ENCODE measurements at regions not wholly inside any gene's neighbourhood (a gene's known extent, or its start where the extent isn't known, plus 50 kb on each side); places are given as distances from the start of the nearest gene placed in this dataset.

DNA sequence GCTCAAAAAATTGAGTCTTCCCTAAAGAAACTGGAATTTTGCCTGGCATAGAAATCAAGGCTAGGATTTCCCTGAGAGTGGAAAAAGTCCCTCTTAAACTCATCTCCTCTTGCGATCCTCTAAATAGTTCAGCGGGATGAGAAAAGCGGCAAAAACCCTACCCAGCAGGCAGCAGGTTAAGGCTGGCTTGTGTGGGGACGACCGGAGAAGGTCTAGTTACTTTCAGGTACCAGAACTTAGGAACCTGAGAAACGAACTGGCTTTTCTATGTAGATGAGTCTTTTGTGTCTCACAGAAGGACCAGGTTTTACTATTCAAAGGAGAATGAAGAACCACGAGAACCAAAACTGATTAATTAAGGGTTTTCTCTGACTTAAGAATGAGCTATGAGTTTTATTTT lies 523.7 kb upstream of the TGFBR2 start:
- Histone ChIP-seq H3K4me3 (ENCODE audit: low read depth in 2 of 2, low read length in 2 of 2) (no peak overlapping the region), H3K36me3 (ENCODE audit: control insufficient read depth, insufficient read depth, low read length) (no peaks in the 10 kb centered on the region), H3K27ac (ENCODE audit: low read length) (no peak overlapping the region), H3K27me3 (ENCODE audit: control insufficient read depth, insufficient read depth, low read length) (no peaks in the 10 kb centered on the region), H3K9me3 (ENCODE audit: control insufficient read depth, insufficient read depth, low read depth, low read length) (no peaks in the 10 kb centered on the region), H3K4me1 (ENCODE audit: control insufficient read depth, insufficient read depth, low read length) (no peaks in the 10 kb centered on the region)
- no TSS peak for BruUV-seq (replicated peaks)
- DNase-seq (ENCODE audit: low read depth, low spot score) = no peak
- no peak for ATAC-seq
- CTCF ChIA-PET = no interaction called here
- POLR2A ChIA-PET = no interaction called here
- intact Hi-C loops (cut with micrococcal nuclease; ENCODE audit: unreplicated experiment) (no loop called here), in situ Hi-C loops (cut with HindIII; ENCODE audit: low pct_unique_long_range_greater_than_20kb, low sequenced_read_pairs) (no loop called here)
- TF ChIP-seq, protein P1, sequence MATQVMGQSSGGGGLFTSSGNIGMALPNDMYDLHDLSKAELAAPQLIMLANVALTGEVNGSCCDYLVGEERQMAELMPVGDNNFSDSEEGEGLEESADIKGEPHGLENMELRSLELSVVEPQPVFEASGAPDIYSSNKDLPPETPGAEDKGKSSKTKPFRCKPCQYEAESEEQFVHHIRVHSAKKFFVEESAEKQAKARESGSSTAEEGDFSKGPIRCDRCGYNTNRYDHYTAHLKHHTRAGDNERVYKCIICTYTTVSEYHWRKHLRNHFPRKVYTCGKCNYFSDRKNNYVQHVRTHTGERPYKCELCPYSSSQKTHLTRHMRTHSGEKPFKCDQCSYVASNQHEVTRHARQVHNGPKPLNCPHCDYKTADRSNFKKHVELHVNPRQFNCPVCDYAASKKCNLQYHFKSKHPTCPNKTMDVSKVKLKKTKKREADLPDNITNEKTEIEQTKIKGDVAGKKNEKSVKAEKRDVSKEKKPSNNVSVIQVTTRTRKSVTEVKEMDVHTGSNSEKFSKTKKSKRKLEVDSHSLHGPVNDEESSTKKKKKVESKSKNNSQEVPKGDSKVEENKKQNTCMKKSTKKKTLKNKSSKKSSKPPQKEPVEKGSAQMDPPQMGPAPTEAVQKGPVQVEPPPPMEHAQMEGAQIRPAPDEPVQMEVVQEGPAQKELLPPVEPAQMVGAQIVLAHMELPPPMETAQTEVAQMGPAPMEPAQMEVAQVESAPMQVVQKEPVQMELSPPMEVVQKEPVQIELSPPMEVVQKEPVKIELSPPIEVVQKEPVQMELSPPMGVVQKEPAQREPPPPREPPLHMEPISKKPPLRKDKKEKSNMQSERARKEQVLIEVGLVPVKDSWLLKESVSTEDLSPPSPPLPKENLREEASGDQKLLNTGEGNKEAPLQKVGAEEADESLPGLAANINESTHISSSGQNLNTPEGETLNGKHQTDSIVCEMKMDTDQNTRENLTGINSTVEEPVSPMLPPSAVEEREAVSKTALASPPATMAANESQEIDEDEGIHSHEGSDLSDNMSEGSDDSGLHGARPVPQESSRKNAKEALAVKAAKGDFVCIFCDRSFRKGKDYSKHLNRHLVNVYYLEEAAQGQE (IDR thresholded peaks at IDR 0.05; ENCODE audit: insufficient read depth in 1 of 2, low read depth in 2 of 2, low read length in 1 of 2) = no peak
- TF ChIP-seq TCF7L2 (IDR thresholded peaks at IDR 0.05; ENCODE audit: low read depth, low read length) (no peak), SIN3A (IDR thresholded peaks at IDR 0.05; ENCODE audit: borderline replicate concordance, insufficient read depth, low read depth, low read length) (no peak)

DNA sequence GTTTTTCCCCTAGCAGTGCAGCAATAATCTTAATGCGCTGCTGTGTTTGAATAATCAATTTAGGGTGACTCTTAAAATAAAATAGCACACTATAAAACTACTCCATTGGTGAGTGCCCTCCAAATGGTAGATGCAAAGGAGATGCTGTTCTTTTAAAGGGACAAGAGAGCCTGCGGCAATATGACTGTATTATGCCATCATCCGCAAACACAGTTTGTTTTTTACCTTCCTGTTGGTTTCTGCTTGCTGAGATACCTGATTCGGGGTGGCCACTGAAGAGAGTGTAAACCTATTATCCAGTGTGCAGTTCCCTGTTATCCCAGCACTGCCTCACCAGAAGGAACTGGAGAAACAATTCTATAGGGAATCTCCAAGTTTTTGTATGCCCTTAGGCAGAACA lies 523.1 kb upstream of the TGFBR2 start:
- no peak overlapping the region for H3K4me3 ChIP-seq (ENCODE audit: low read depth in 2 of 2, low read length in 2 of 2)
- DNase-seq (ENCODE audit: low read depth, low spot score) = no peak
- ATAC-seq = no peak
- no peak overlapping the region for H3K27ac ChIP-seq (ENCODE audit: low read length)
- ChIA-PET CTCF (no interaction called here), POLR2A (no interaction called here)
- in situ Hi-C loops (cut with HindIII; ENCODE audit: low pct_unique_long_range_greater_than_20kb, low sequenced_read_pairs) = no loop called here
- BruUV-seq (replicated peaks) = no TSS peak
- H3K36me3 ChIP-seq (ENCODE audit: control insufficient read depth, insufficient read depth, low read length) = no peaks in the 10 kb centered on the region
- no peaks in the 10 kb centered on the region for H3K27me3 ChIP-seq (ENCODE audit: control insufficient read depth, insufficient read depth, low read length)
- TF ChIP-seq, protein P2, sequence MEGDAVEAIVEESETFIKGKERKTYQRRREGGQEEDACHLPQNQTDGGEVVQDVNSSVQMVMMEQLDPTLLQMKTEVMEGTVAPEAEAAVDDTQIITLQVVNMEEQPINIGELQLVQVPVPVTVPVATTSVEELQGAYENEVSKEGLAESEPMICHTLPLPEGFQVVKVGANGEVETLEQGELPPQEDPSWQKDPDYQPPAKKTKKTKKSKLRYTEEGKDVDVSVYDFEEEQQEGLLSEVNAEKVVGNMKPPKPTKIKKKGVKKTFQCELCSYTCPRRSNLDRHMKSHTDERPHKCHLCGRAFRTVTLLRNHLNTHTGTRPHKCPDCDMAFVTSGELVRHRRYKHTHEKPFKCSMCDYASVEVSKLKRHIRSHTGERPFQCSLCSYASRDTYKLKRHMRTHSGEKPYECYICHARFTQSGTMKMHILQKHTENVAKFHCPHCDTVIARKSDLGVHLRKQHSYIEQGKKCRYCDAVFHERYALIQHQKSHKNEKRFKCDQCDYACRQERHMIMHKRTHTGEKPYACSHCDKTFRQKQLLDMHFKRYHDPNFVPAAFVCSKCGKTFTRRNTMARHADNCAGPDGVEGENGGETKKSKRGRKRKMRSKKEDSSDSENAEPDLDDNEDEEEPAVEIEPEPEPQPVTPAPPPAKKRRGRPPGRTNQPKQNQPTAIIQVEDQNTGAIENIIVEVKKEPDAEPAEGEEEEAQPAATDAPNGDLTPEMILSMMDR (IDR thresholded peaks at IDR 0.05) = no peak
- no peak for TF ChIP-seq TCF7L2 (IDR thresholded peaks at IDR 0.05; ENCODE audit: low read depth, low read length)
- TF ChIP-seq SIN3A (IDR thresholded peaks at IDR 0.05; ENCODE audit: borderline replicate concordance, insufficient read depth, low read depth, low read length) = no peak
- TF ChIP-seq, protein P1 (IDR thresholded peaks at IDR 0.05; ENCODE audit: insufficient read depth in 1 of 2, low read depth in 2 of 2, low read length in 1 of 2) = no peak
- TF ChIP-seq POLR2AphosphoS5 (IDR thresholded peaks at IDR 0.05; ENCODE audit: low read depth, low read length) = no peak
- intact Hi-C loops (cut with micrococcal nuclease; ENCODE audit: unreplicated experiment) = no loop called here
- H3K4me1 ChIP-seq (ENCODE audit: control insufficient read depth, insufficient read depth, low read length) = no peaks in the 10 kb centered on the region
- H3K9me3 ChIP-seq (ENCODE audit: control insufficient read depth, insufficient read depth, low read depth, low read length) = no peaks in the 10 kb centered on the region

Data from Panc1 (cell line).